ENCODE measurements at regions not wholly inside any gene's neighbourhood (a gene's known extent, or its start where the extent isn't known, plus 50 kb on each side); places are given as distances from the start of the nearest gene placed in this dataset.

GRCh38 chr3:20322085-20322484 lies 136.1 kb upstream of the SGO1 start:
- intact Hi-C loops (cut with micrococcal nuclease; ENCODE audit: unreplicated experiment): loop anchor here (5.0 kb wide), 1 partner anchor 135 kb away; the partner anchor contains the start of gene SGO1
- ChIA-PET CTCF (no interaction called here), POLR2A (interaction anchor here (0.6 kb wide), 1 partner anchor 136 kb away, joined by 3 read pairs; no protein-coding TSS in a partner anchor)
- Histone ChIP-seq H3K36me3 (ENCODE audit: control insufficient read depth, insufficient read depth, low read length) (no peaks in the 10 kb centered on the region), H3K4me3 (ENCODE audit: low read depth, low read length) (no peak overlapping the region), H3K9me3 (peaks cover 3% of the 10 kb centered on the region; the same call in 1 of the 2 replicates), H3K27me3 (replicated peaks; ENCODE audit: control insufficient read depth, insufficient read depth, low read length) (no peaks in the 10 kb centered on the region), H3K4me1 (peaks cover 74% of the 10 kb centered on the region)
- no TSS peak for BruUV-seq (replicated peaks)
- peaks cover 10% of the 10 kb centered on the region for H3K36me3 Mint-ChIP-seq (ENCODE audit: insufficient read depth, unreplicated experiment)
- TF ChIP-seq, protein P1, sequence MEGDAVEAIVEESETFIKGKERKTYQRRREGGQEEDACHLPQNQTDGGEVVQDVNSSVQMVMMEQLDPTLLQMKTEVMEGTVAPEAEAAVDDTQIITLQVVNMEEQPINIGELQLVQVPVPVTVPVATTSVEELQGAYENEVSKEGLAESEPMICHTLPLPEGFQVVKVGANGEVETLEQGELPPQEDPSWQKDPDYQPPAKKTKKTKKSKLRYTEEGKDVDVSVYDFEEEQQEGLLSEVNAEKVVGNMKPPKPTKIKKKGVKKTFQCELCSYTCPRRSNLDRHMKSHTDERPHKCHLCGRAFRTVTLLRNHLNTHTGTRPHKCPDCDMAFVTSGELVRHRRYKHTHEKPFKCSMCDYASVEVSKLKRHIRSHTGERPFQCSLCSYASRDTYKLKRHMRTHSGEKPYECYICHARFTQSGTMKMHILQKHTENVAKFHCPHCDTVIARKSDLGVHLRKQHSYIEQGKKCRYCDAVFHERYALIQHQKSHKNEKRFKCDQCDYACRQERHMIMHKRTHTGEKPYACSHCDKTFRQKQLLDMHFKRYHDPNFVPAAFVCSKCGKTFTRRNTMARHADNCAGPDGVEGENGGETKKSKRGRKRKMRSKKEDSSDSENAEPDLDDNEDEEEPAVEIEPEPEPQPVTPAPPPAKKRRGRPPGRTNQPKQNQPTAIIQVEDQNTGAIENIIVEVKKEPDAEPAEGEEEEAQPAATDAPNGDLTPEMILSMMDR (IDR thresholded peaks at IDR 0.05; ENCODE audit: insufficient read depth in 1 of 2, low read depth in 1 of 2, low read length in 1 of 2, severe bottlenecking in 1 of 2, unreplicated experiment in 1 of 2): no peak
- DNase-seq: no peak
- H3K27me3 Mint-ChIP-seq (ENCODE audit: insufficient read depth, unreplicated experiment): no peaks in the 10 kb centered on the region
- H3K27ac Mint-ChIP-seq (ENCODE audit: unreplicated experiment): peak overlapping the region; percentile 58
- peaks cover 36% of the 10 kb centered on the region for H3K4me1 Mint-ChIP-seq (ENCODE audit: low read depth, unreplicated experiment)
- H3K4me3 Mint-ChIP-seq (ENCODE audit: unreplicated experiment): no peak overlapping the region
- H3K9me3 Mint-ChIP-seq (ENCODE audit: unreplicated experiment): peaks cover 10% of the 10 kb centered on the region

GRCh38 chr3:20321391-20322047 lies 135.5 kb upstream of the SGO1 start:
- peaks cover 10% of the 10 kb centered on the region for H3K9me3 Mint-ChIP-seq (ENCODE audit: unreplicated experiment)
- ChIA-PET CTCF (no interaction called here), POLR2A (interaction anchor here (0.6 kb wide), 1 partner anchor 135 kb away, joined by 3 read pairs; no protein-coding TSS in a partner anchor)
- no peak overlapping the region for H3K4me3 ChIP-seq (ENCODE audit: low read depth, low read length)
- intact Hi-C loops (cut with micrococcal nuclease; ENCODE audit: unreplicated experiment): loop anchor here (2.0 to 5.0 kb wide), 2 partner anchors 35 to 134 kb away; partner anchors contain the start of gene SGO1
- DNase-seq: no peak
- no peaks in the 10 kb centered on the region for H3K36me3 ChIP-seq (ENCODE audit: control insufficient read depth, insufficient read depth, low read length)
- H3K36me3 Mint-ChIP-seq (ENCODE audit: insufficient read depth, unreplicated experiment): peaks cover 10% of the 10 kb centered on the region
- TF ChIP-seq, protein P1 (IDR thresholded peaks at IDR 0.05; ENCODE audit: insufficient read depth in 1 of 2, low read depth in 1 of 2, low read length in 1 of 2, severe bottlenecking in 1 of 2, unreplicated experiment in 1 of 2): no peak
- no TSS peak for BruUV-seq (replicated peaks)
- peaks cover 3% of the 10 kb centered on the region; the same call in 1 of the 2 replicates for H3K9me3 ChIP-seq
- H3K27ac Mint-ChIP-seq (ENCODE audit: unreplicated experiment): peak overlapping the region; percentile 58
- H3K4me3 Mint-ChIP-seq (ENCODE audit: unreplicated experiment): no peak overlapping the region
- no peaks in the 10 kb centered on the region for H3K27me3 ChIP-seq (replicated peaks; ENCODE audit: control insufficient read depth, insufficient read depth, low read length)
- H3K4me1 ChIP-seq: peaks cover 72% of the 10 kb centered on the region
- no peaks in the 10 kb centered on the region for H3K27me3 Mint-ChIP-seq (ENCODE audit: insufficient read depth, unreplicated experiment)
- H3K4me1 Mint-ChIP-seq (ENCODE audit: low read depth, unreplicated experiment): peaks cover 36% of the 10 kb centered on the region

DNA sequence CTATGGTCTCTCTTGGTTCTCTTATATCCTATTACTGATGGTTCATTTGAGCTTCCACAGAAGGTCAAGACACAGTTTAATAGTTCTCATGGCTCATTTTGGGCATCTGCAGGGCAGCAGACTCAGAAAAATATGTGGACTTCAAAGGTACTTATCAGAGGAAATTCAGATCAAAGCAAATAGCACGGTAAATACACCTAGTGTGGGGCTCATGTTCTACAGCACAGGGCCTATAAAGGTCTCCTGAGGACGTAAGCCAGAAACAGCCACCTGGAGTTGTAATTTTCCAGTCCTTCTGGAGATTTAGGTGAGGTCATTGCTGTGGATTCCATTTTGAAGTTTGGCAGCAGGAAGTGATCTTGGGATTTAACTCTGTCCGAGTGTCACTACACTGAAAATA lies 134.5 kb upstream of the SGO1 start:
- Histone ChIP-seq H3K9me3 (peaks cover 3% of the 10 kb centered on the region; the same call in 1 of the 2 replicates), H3K36me3 (ENCODE audit: control insufficient read depth, insufficient read depth, low read length) (no peaks in the 10 kb centered on the region), H3K27me3 (replicated peaks; ENCODE audit: control insufficient read depth, insufficient read depth, low read length) (no peaks in the 10 kb centered on the region), H3K4me1 (peaks cover 65% of the 10 kb centered on the region), H3K4me3 (ENCODE audit: low read depth, low read length) (no peak overlapping the region)
- H3K4me1 Mint-ChIP-seq (ENCODE audit: low read depth, unreplicated experiment): peaks cover 36% of the 10 kb centered on the region
- H3K36me3 Mint-ChIP-seq (ENCODE audit: insufficient read depth, unreplicated experiment): peaks cover 10% of the 10 kb centered on the region
- DNase-seq: peak; percentile 77 to 82
- H3K27me3 Mint-ChIP-seq (ENCODE audit: insufficient read depth, unreplicated experiment): no peaks in the 10 kb centered on the region
- H3K9me3 Mint-ChIP-seq (ENCODE audit: unreplicated experiment): peaks cover 10% of the 10 kb centered on the region
- ChIA-PET CTCF (no interaction called here), POLR2A (no interaction called here)
- peak overlapping the region; percentile 58 for H3K27ac Mint-ChIP-seq (ENCODE audit: unreplicated experiment)
- TF ChIP-seq, protein P1 (IDR thresholded peaks at IDR 0.05; ENCODE audit: insufficient read depth in 1 of 2, low read depth in 1 of 2, low read length in 1 of 2, severe bottlenecking in 1 of 2, unreplicated experiment in 1 of 2): no peak
- H3K4me3 Mint-ChIP-seq (ENCODE audit: unreplicated experiment): peak overlapping the region; percentile 6
- intact Hi-C loops (cut with micrococcal nuclease; ENCODE audit: unreplicated experiment): loop anchor here (2.0 to 5.0 kb wide), 2 partner anchors 34 to 133 kb away; partner anchors contain the start of gene SGO1
- BruUV-seq (replicated peaks): no TSS peak

Measured in Caco-2 (cell line).